Right lobe of liver (tissue), 4 donors: ENCODE measurements at regions not wholly inside any gene's neighbourhood (a gene's known extent, or its start where the extent isn't known, plus 50 kb on each side); places are given as distances from the start of the nearest gene placed in this dataset.

ENCODE experiments used
- CTCF ChIP-seq, 4 donors: fragments of 200-600 bp in 3 of 4; fragments of 450-650 bp in 1 of 4; IDR thresholded peaks; one replicate each; pipeline versions ENCODE4 v1.5.1 to v1.8.0; 2016 to 2022; ENCODE audit warnings: antibody characterized with exemption in 4 of 4, mild to moderate bottlenecking in 2 of 4
- POLR2A ChIP-seq: fragments of 450-650 bp; IDR thresholded peaks from one replicate; pipeline ENCODE4 v1.6.1; 2017; ENCODE audit warnings: antibody characterized with exemption, mild to moderate bottlenecking
- donor health status: DM: no; HTN: no; CAD: no.
- donor health status: DM: no; HTN: no; CAD: no.
- donor health status: DM: no; HTN: yes; CAD: no.

GRCh38 chr2:145100301-145100700 is 580.4 kb upstream of the ZEB2 start:
- no peak for TF ChIP-seq CTCF (IDR thresholded peaks at IDR 0.05)
- TF ChIP-seq POLR2A: no peak
